K562 (cell line): ENCODE measurements at regions not wholly inside any gene's neighbourhood (a gene's known extent, or its start where the extent isn't known, plus 50 kb on each side); places are given as distances from the start of the nearest gene placed in this dataset.

Experiments used
- ATAC-seq: fragments of 200-7000 bp; cut with Tn5 transposase; 3 replicates; pipeline ENCODE4 v1.9.1; 2020; ENCODE audit warnings: moderate library complexity
- BruUV-seq: library from RNA; stranded (reverse); fragments of 400-500 nt; replicated peaks from 2 replicates; lab custom pipeline; 2021; lab: Mats Ljungman, UMichigan
- CTCF ChIA-PET: fragments of 300-600 bp; formaldehyde crosslinking; extraction: SDS; loops from one replicate; lab custom pipeline; 2021; ENCODE audit warnings: low intra/inter-chr PET ratio; lab: Yijun Ruan, JAX
- POLR2A ChIA-PET: fragments of 300-600, 350-650 bp; sonication (Branson Sonifier 250); formaldehyde crosslinking; extraction: SDS; loops from one replicate; lab custom pipeline; 2021; ENCODE audit warnings: antibody characterized with exemption, inconsistent platforms; lab: Yijun Ruan, JAX
- DNase-seq, 4 experiments: peaks; one replicate each; pipeline versions ENCODE4 v3.0.0 to v3.0.0-alpha.2; 2011 to 2018; ENCODE audit warnings: low spot score in 3 of 4, mixed read lengths in 3 of 4; ENCODE audit errors: extremely low read depth in 1 of 4
- FAIRE-seq: peaks from 2 replicates; lab custom pipeline; 2011; peaks lifted over from hg19 to GRCh38; lab: Jason Lieb, UNC
- H2AFZ ChIP-seq: 2 replicates; pipeline ENCODE4 v1.6.0; 2011; ENCODE audit warnings: low read depth, low read length, control low read depth, inconsistent platforms
- H3K27ac ChIP-seq: fragments of 200-600 bp; 3 replicates; pipeline ENCODE4 v1.8.0; 2011; ENCODE audit warnings: low read depth, mild to moderate bottlenecking, control low read depth, inconsistent platforms, low read length, moderate library complexity, mixed read lengths; ENCODE audit errors: extremely low read depth
- H3K27me3 ChIP-seq, 2 experiments: fragments of 300-600 bp in 1 of 2; 2 replicates in 1 of 2; 3 replicates in 1 of 2; pipeline versions ENCODE4 v1.6.0 to v1.8.0; 2011; ENCODE audit warnings: inconsistent platforms in 2 of 2, low read length in 2 of 2, mild to moderate bottlenecking in 1 of 2, mixed read lengths in 1 of 2, moderate library complexity in 1 of 2; ENCODE audit not compliant: control insufficient read depth in 2 of 2, insufficient read depth in 2 of 2
- H3K36me3 ChIP-seq: fragments of 300-600 bp; 3 replicates; pipeline ENCODE4 v1.8.0; 2011; ENCODE audit warnings: mild to moderate bottlenecking, low read length, inconsistent platforms; ENCODE audit not compliant: control insufficient read depth, insufficient read depth
- H3K4me1 ChIP-seq, 2 experiments: fragments of 200-600 bp in 1 of 2; replicated peaks in 1 of 2; 2 replicates in 1 of 2; 3 replicates in 1 of 2; pipeline versions ENCODE4 v1.5.1 to v1.8.0; 2011; ENCODE audit warnings: inconsistent platforms in 2 of 2, low read length in 2 of 2, mild to moderate bottlenecking in 1 of 2, mixed read lengths in 1 of 2, moderate library complexity in 1 of 2; ENCODE audit not compliant: control insufficient read depth in 2 of 2, insufficient read depth in 2 of 2
- H3K4me2 ChIP-seq: 2 replicates; pipeline ENCODE4 v1.6.1; 2011; ENCODE audit warnings: low read length, control low read depth, inconsistent platforms, mixed read lengths; ENCODE audit not compliant: insufficient read depth
- H3K4me3 ChIP-seq: fragments of 200-600 bp; sonication (generic), shearing (Covaris generic); 2 replicates; pipeline ENCODE4 v1.5.1; 2016; ENCODE audit warnings: control low read depth, inconsistent platforms
- H3K79me2 ChIP-seq: fragments of 200-600 bp; 3 replicates; pipeline ENCODE4 v1.8.0; 2011; ENCODE audit warnings: low read length, inconsistent platforms; ENCODE audit not compliant: control insufficient read depth, insufficient read depth
- H3K9ac ChIP-seq, 2 experiments: 2 replicates each; pipeline versions ENCODE4 v1.6.0 to v1.6.1; 2011; ENCODE audit warnings: low read depth in 2 of 2, low read length in 2 of 2, control low read depth in 1 of 2, inconsistent platforms in 1 of 2, mild to moderate bottlenecking in 1 of 2, mixed read lengths in 1 of 2; ENCODE audit not compliant: insufficient read depth in 1 of 2
- H3K9me1 ChIP-seq: one replicate; pipeline ENCODE4 v1.6.0; 2011; ENCODE audit warnings: inconsistent platforms, mild to moderate bottlenecking, low read length, moderate library complexity; ENCODE audit not compliant: control insufficient read depth, insufficient read depth
- H3K9me3 ChIP-seq: replicated peaks from 2 replicates; pipeline ENCODE4 v1.5.1; 2011; ENCODE audit warnings: low read depth, low read length, inconsistent platforms; ENCODE audit not compliant: control insufficient read depth, insufficient read depth
- H4K20me1 ChIP-seq: replicated peaks from 2 replicates; pipeline ENCODE4 v1.6.1; 2011; ENCODE audit warnings: low read length, inconsistent platforms, mixed read lengths; ENCODE audit not compliant: control insufficient read depth, insufficient read depth
- ATF6 ChIP-seq: sonication (generic); formaldehyde crosslinking; IDR thresholded peaks from 2 replicates; pipeline ENCODE4 v1.4.0; 2020; ENCODE audit warnings: mild to moderate bottlenecking, missing genetic modification reagents
- BCOR ChIP-seq: fragments of 450-650 bp; IDR thresholded peaks from 2 replicates; pipeline ENCODE4 v1.6.1; 2016
- CBX1 ChIP-seq: sonication (generic); IDR thresholded peaks from 2 replicates; pipeline ENCODE4 v1.6.1; 2016; ENCODE audit warnings: antibody characterized with exemption, low read depth, mild to moderate bottlenecking
- GABPB2 ChIP-seq: fragments of 250-450 bp; sonication (Bioruptor Pico); conservative IDR thresholded peaks from 2 replicates; pipeline ENCODE4 v1.5.1; 2021; ENCODE audit warnings: mild to moderate bottlenecking
- HDAC1 ChIP-seq, 2 experiments: fragments of 450-650 bp; IDR thresholded peaks; 2 replicates each; pipeline ENCODE4 v1.6.1; 2016 to 2017; ENCODE audit warnings: inconsistent platforms in 1 of 2, mild to moderate bottlenecking in 1 of 2, moderate library complexity in 1 of 2
- POLR2B ChIP-seq: fragments of 450-650 bp; IDR thresholded peaks from 2 replicates; pipeline ENCODE4 v1.6.1; 2018; ENCODE audit warnings: low read depth; ENCODE audit not compliant: partially characterized antibody
- TAF9B ChIP-seq: fragments of 450-650 bp; IDR thresholded peaks from 2 replicates; pipeline ENCODE4 v1.6.1; 2018; ENCODE audit warnings: mild to moderate bottlenecking; ENCODE audit not compliant: partially characterized antibody
- ZBED1 ChIP-seq: IDR thresholded peaks from 2 replicates; pipeline ENCODE4 v1.6.1; 2014
- ZBTB7A ChIP-seq: IDR thresholded peaks from 2 replicates; pipeline ENCODE4 v1.6.1; 2011; ENCODE audit warnings: low read depth, mild to moderate bottlenecking, low read length, moderate library complexity, borderline replicate concordance; ENCODE audit not compliant: control insufficient read depth
- ZNF217 ChIP-seq: sonication (generic); formaldehyde crosslinking; IDR thresholded peaks from 2 replicates; pipeline ENCODE4 v1.8.0; 2022; ENCODE audit warnings: mild to moderate bottlenecking, missing genetic modification reagents
- ZNF318 ChIP-seq, 2 experiments: fragments of 450-650 bp; IDR thresholded peaks; 2 replicates each; pipeline ENCODE4 v1.6.1; 2016; ENCODE audit warnings: mild to moderate bottlenecking in 2 of 2, borderline replicate concordance in 1 of 2, low read depth in 1 of 2, moderate library complexity in 1 of 2
- WGBS: fragments of 100-300 bp; shearing (Covaris generic); methylation state at CpG from one replicate; pipeline ENCODE4 v1.1.6; 2016; ENCODE audit warnings: low coverage, mixed read lengths; ENCODE audit not compliant: insufficient coverage; ENCODE audit errors: missing lambda C conversion rate; 5-methylcytosine and 5-hydroxymethylcytosine counted together
- in situ Hi-C: fragments of 300-500 bp; cut with MboI; formaldehyde crosslinking; loops from 4 replicates; pipeline ENCODE4 v1.15.0; 2018; ENCODE audit warnings: inconsistent platforms, mixed read lengths
- intact Hi-C: fragments of 100-400 bp; cut with micrococcal nuclease; formaldehyde crosslinking; loops from 2 replicates; pipeline ENCODE4 v1.14.2; 2022

GRCh38 chr4:138090918-138091676, 151.1 kb downstream of the SLC7A11 start:
- Histone ChIP-seq H4K20me1 (no peaks in the 10 kb centered on the region), H3K9me1 (peaks cover 2% of the 10 kb centered on the region), H3K27ac (no peak overlapping the region), H3K36me3 (no peaks in the 10 kb centered on the region), H3K4me3 (no peak overlapping the region), H3K4me2 (no peak overlapping the region), H3K9ac (no peak overlapping the region), H3K27me3 (no peaks in the 10 kb centered on the region; a peak in 1 of 5 replicates), H3K4me1 (no peaks in the 10 kb centered on the region), H3K9me3 (no peaks in the 10 kb centered on the region), H2AFZ (no peak overlapping the region), H3K79me2 (no peaks in the 10 kb centered on the region)
- WGBS, result 11% methylated on average over 5 of the region's 5 CpGs
- FAIRE-seq (no peak), ATAC-seq (no peak), DNase-seq (no peak)
- ChIA-PET CTCF (interaction anchor here (0.6 to 0.7 kb wide), 2 partner anchors 829 to 995 kb away, joined by 3 read pairs; no protein-coding TSS in a partner anchor), POLR2A (interaction anchor here (1.1 kb wide), 1 partner anchor 43 kb away, joined by 3 read pairs; no protein-coding TSS in a partner anchor)
- intact Hi-C loops (loop anchor here (1.0 to 5.0 kb wide), 6 partner anchors 56 to 781 kb away; no protein-coding TSS in a partner anchor), in situ Hi-C loops (no loop called here)
- no TSS peak for BruUV-seq
- TF ChIP-seq BCOR (no peak), POLR2B (no peak), ZNF217 (CRISPR knock-in tag) (no peak), GABPB2 (no peak), ZNF318 (IDR thresholded peaks at IDR 0.05; ENCODE audit: borderline replicate concordance in 1 of 2, low read depth in 1 of 2) (no peak), CBX1 (no peak), ZBED1 (no peak), ATF6 (CRISPR knock-in tag) (no peak), ZBTB7A (no peak), TAF9B (no peak), HDAC1 (IDR thresholded peaks at IDR 0.05) (no peak)
